Liver (tissue), 8 donors: ENCODE measurements at regions not wholly inside any gene's neighbourhood (a gene's known extent, or its start where the extent isn't known, plus 50 kb on each side); places are given as distances from the start of the nearest gene placed in this dataset.

Experiments
- DNase-seq: peaks from one replicate; pipeline ENCODE4 v3.0.0-alpha.2; 2017; ENCODE audit warnings: low spot score
- H3K27ac ChIP-seq, 2 donors: one replicate each; pipeline ENCODE4 v1.7.0; 2013; ENCODE audit warnings: inconsistent platforms in 2 of 2, low read length in 2 of 2, control low read depth in 1 of 2, low read depth in 1 of 2, mild to moderate bottlenecking in 1 of 2
- H3K27me3 ChIP-seq, 4 donors: one replicate each; pipeline versions ENCODE4 v1.6.1 to v1.7.0; 2013; ENCODE audit warnings: low read length in 3 of 4, inconsistent platforms in 1 of 4, mild to moderate bottlenecking in 1 of 4, moderate library complexity in 1 of 4; ENCODE audit not compliant: control insufficient read depth in 4 of 4, insufficient read depth in 4 of 4
- H3K36me3 ChIP-seq, 4 donors: one replicate each; pipeline versions ENCODE4 v1.6.1 to v1.7.0; 2013; ENCODE audit warnings: low read length in 3 of 4, mild to moderate bottlenecking in 3 of 4, low read depth in 1 of 4, moderate library complexity in 1 of 4; ENCODE audit not compliant: control insufficient read depth in 4 of 4, insufficient read depth in 3 of 4
- H3K4me1 ChIP-seq, 4 donors: one replicate each; pipeline versions ENCODE4 v1.6.1 to v1.7.0; 2013; ENCODE audit warnings: low read length in 3 of 4, mild to moderate bottlenecking in 3 of 4, moderate library complexity in 1 of 4; ENCODE audit not compliant: control insufficient read depth in 4 of 4, insufficient read depth in 4 of 4
- H3K4me3 ChIP-seq, 3 donors: one replicate each; pipeline versions ENCODE4 v1.6.1 to v1.7.0; 2013; ENCODE audit warnings: low read length in 3 of 3, control low read depth in 1 of 3, low read depth in 1 of 3, mild to moderate bottlenecking in 1 of 3
- H3K9ac ChIP-seq, 2 donors: one replicate each; pipeline ENCODE4 v1.7.0; 2013; ENCODE audit warnings: low read length in 2 of 2, mild to moderate bottlenecking in 2 of 2, moderate library complexity in 2 of 2, control low read depth in 1 of 2, low read depth in 1 of 2
- H3K9me3 ChIP-seq, 4 donors: one replicate each; pipeline versions ENCODE4 v1.6.1 to v1.7.0; 2013; ENCODE audit warnings: low read length in 3 of 4; ENCODE audit not compliant: control insufficient read depth in 4 of 4
- EGR1 ChIP-seq, 2 donors: IDR thresholded peaks; 2 replicates each; pipeline ENCODE4 v1.6.1; 2016 to 2018; ENCODE audit warnings: antibody characterized with exemption in 2 of 2, low read depth in 2 of 2
- FOXA1 ChIP-seq: IDR thresholded peaks from 2 replicates; pipeline ENCODE4 v1.6.1; 2016; ENCODE audit warnings: antibody characterized with exemption
- FOXA2 ChIP-seq: IDR thresholded peaks from 2 replicates; pipeline ENCODE4 v1.6.1; 2016; ENCODE audit warnings: antibody characterized with exemption
- GABPA ChIP-seq, 2 donors: IDR thresholded peaks in 1 of 2; conservative IDR thresholded peaks in 1 of 2; 2 replicates each; pipeline ENCODE4 v1.6.1; 2016; ENCODE audit warnings: antibody characterized with exemption in 2 of 2, mild to moderate bottlenecking in 1 of 2, moderate library complexity in 1 of 2
- HNF4A ChIP-seq, 2 donors: conservative IDR thresholded peaks; 2 replicates each; pipeline ENCODE4 v1.6.1; 2016; ENCODE audit warnings: antibody characterized with exemption in 2 of 2, mild to moderate bottlenecking in 2 of 2
- HNF4G ChIP-seq: IDR thresholded peaks from 2 replicates; pipeline ENCODE4 v1.6.1; 2016; ENCODE audit warnings: antibody characterized with exemption
- JUND ChIP-seq, 2 donors: IDR thresholded peaks; 2 replicates each; pipeline ENCODE4 v1.6.1; 2016; ENCODE audit warnings: antibody characterized with exemption in 2 of 2
- NR2F2 ChIP-seq: IDR thresholded peaks from 2 replicates; pipeline ENCODE4 v1.6.1; 2016; ENCODE audit warnings: antibody characterized with exemption
- RAD21 ChIP-seq, 2 donors: IDR thresholded peaks; 2 replicates each; pipeline ENCODE4 v1.6.1; 2016; ENCODE audit warnings: antibody characterized with exemption in 2 of 2, mild to moderate bottlenecking in 2 of 2
- RXRA ChIP-seq, 2 donors: IDR thresholded peaks; 2 replicates each; pipeline ENCODE4 v1.6.1; 2017 to 2018; ENCODE audit warnings: antibody characterized with exemption in 2 of 2, mild to moderate bottlenecking in 1 of 2
- SP1 ChIP-seq: IDR thresholded peaks from 2 replicates; pipeline ENCODE4 v1.6.1; 2018; ENCODE audit warnings: antibody characterized with exemption, mild to moderate bottlenecking
- YY1 ChIP-seq: IDR thresholded peaks from 2 replicates; pipeline ENCODE4 v1.6.1; 2016; ENCODE audit warnings: antibody characterized with exemption, mild to moderate bottlenecking
- WGBS: extraction: QIAGEN DNeasy Blood & Tissue Kit; methylation state at CpG from one replicate; pipeline ENCODE4 v1.1.7; 2013; 5-methylcytosine and 5-hydroxymethylcytosine counted together
- TF ChIP-seq, protein P1 (sequence below): IDR thresholded peaks from 2 replicates; pipeline ENCODE4 v1.6.1; 2016; ENCODE audit warnings: antibody characterized with exemption
- TF ChIP-seq, protein P2 (sequence below): IDR thresholded peaks from 2 replicates; pipeline ENCODE4 v1.6.1; 2016; ENCODE audit warnings: antibody characterized with exemption
- TF ChIP-seq, protein P3 (sequence below): fragments of 150-350 bp; IDR thresholded peaks from 2 replicates; pipeline ENCODE4 v1.5.1; 2017; ENCODE audit warnings: improper control_type of control experiment, low read depth, low read length; ENCODE audit not compliant: missing input control
- TF ChIP-seq, protein P4 (sequence below): IDR thresholded peaks from 2 replicates; pipeline ENCODE4 v1.6.1; 2016; ENCODE audit warnings: antibody characterized with exemption, mild to moderate bottlenecking
- donor health status: healthy.
- donor health status: healthy.
- donor health status: healthy.
- donor health status: healthy.
- donor health status: healthy.

DNA sequence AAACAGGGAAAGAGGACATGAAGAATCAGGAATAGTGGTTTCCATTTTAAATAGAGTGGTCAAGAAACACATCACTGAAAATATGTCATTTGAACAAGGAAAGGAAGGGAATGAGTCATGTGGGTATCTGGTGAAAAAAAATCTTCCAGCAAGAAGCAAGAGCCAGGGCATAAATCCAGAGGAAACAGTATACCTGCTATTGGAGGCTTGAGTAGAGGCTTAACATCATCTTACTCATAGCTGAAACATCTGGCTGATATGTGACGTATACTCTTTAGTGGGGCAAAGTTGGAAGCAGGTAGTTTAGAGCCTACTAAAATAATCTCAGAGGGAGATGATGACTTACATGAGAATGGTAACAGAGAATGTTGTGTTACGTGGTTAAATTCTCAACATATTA lies 517.2 kb downstream of the CAAP1 start (continued):
- TF ChIP-seq, protein P1, sequence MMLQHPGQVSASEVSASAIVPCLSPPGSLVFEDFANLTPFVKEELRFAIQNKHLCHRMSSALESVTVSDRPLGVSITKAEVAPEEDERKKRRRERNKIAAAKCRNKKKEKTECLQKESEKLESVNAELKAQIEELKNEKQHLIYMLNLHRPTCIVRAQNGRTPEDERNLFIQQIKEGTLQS = no peak
- no peak for TF ChIP-seq NR2F2
- TF ChIP-seq HNF4G = no peak
- no peak for TF ChIP-seq SP1
- TF ChIP-seq YY1 = no peak

DNA sequence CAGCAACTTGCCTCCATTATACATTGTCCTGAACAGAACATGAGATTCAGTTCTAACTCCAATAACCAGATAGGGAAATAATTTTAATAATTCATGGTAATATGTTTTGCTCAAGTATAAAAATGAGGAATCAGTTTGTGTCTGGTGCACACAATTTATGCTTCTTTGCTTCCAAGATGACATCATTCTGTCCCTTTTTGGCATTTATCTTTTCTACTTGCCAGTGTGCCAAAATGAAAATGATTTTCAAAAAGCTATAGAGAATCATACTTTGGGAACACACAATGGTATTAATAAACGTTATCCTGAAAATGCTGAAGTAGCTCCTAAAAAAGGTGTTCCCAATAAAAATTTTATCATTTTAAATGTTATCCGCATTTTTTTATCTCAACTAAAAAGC lies 519.0 kb downstream of the CAAP1 start:
- Histone ChIP-seq H3K4me3 (no peak overlapping the region), H3K9ac (no peak overlapping the region), H3K27ac (no peak overlapping the region), H3K4me1 (no peaks in the 10 kb centered on the region), H3K36me3 (no peaks in the 10 kb centered on the region), H3K27me3 (no peaks in the 10 kb centered on the region), H3K9me3 (no peaks in the 10 kb centered on the region)
- 72% methylated on average over 2 of the region's 2 CpGs for WGBS
- TF ChIP-seq YY1 (no peak), JUND (IDR thresholded peaks at IDR 0.05) (no peak), HNF4A (conservative IDR thresholded peaks at IDR 0.05) (no peak), SP1 (no peak), FOXA2 (no peak), RXRA (IDR thresholded peaks at IDR 0.05) (no peak), RAD21 (IDR thresholded peaks at IDR 0.05) (no peak), EGR1 (IDR thresholded peaks at IDR 0.05; ENCODE audit: low read depth in 2 of 2) (no peak), HNF4G (no peak), GABPA (IDR thresholded peaks at IDR 0.05 in 1 of 2, conservative IDR thresholded peaks at IDR 0.05 in 1 of 2) (no peak), NR2F2 (no peak), FOXA1 (no peak)
- TF ChIP-seq, protein P2, sequence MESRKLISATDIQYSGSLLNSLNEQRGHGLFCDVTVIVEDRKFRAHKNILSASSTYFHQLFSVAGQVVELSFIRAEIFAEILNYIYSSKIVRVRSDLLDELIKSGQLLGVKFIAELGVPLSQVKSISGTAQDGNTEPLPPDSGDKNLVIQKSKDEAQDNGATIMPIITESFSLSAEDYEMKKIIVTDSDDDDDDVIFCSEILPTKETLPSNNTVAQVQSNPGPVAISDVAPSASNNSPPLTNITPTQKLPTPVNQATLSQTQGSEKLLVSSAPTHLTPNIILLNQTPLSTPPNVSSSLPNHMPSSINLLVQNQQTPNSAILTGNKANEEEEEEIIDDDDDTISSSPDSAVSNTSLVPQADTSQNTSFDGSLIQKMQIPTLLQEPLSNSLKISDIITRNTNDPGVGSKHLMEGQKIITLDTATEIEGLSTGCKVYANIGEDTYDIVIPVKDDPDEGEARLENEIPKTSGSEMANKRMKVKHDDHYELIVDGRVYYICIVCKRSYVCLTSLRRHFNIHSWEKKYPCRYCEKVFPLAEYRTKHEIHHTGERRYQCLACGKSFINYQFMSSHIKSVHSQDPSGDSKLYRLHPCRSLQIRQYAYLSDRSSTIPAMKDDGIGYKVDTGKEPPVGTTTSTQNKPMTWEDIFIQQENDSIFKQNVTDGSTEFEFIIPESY = no peak
- TF ChIP-seq, protein P1 = no peak
- TF ChIP-seq, protein P3, sequence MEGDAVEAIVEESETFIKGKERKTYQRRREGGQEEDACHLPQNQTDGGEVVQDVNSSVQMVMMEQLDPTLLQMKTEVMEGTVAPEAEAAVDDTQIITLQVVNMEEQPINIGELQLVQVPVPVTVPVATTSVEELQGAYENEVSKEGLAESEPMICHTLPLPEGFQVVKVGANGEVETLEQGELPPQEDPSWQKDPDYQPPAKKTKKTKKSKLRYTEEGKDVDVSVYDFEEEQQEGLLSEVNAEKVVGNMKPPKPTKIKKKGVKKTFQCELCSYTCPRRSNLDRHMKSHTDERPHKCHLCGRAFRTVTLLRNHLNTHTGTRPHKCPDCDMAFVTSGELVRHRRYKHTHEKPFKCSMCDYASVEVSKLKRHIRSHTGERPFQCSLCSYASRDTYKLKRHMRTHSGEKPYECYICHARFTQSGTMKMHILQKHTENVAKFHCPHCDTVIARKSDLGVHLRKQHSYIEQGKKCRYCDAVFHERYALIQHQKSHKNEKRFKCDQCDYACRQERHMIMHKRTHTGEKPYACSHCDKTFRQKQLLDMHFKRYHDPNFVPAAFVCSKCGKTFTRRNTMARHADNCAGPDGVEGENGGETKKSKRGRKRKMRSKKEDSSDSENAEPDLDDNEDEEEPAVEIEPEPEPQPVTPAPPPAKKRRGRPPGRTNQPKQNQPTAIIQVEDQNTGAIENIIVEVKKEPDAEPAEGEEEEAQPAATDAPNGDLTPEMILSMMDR = no peak
- DNase-seq = no peak

DNA sequence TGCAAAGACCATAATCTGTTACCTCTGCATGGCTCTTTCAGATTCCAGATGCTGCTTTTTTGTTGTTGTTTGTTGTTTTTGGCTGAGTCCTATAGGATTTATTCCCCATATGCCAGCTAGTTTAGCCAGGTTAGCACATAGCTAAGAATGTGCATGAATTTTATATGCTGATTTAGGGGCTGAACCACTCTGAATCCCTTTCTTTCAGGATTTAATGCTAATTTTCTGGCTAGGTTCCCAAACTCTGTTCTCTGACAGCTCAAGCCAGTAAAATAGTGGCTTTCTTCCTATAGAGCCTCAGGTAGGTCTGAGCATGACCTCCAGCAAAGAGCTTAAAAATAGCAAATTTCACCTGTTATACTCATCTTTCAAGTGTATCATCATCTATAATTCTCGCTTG lies 521.4 kb downstream of the CAAP1 start:
- WGBS = 68% methylated on average over 1 of the region's 1 CpG
- H3K9ac ChIP-seq = no peak overlapping the region
- no peak for DNase-seq
- no peaks in the 10 kb centered on the region for H3K36me3 ChIP-seq
- H3K4me3 ChIP-seq = no peak overlapping the region
- H3K27ac ChIP-seq = no peak overlapping the region
- TF ChIP-seq EGR1 (IDR thresholded peaks at IDR 0.05; ENCODE audit: low read depth in 2 of 2) (no peak), JUND (IDR thresholded peaks at IDR 0.05) (no peak), RXRA (IDR thresholded peaks at IDR 0.05) (no peak), GABPA (IDR thresholded peaks at IDR 0.05 in 1 of 2, conservative IDR thresholded peaks at IDR 0.05 in 1 of 2) (no peak), FOXA1 (no peak), YY1 (no peak), RAD21 (IDR thresholded peaks at IDR 0.05) (no peak), HNF4A (conservative IDR thresholded peaks at IDR 0.05) (no peak)
- TF ChIP-seq, protein P4, sequence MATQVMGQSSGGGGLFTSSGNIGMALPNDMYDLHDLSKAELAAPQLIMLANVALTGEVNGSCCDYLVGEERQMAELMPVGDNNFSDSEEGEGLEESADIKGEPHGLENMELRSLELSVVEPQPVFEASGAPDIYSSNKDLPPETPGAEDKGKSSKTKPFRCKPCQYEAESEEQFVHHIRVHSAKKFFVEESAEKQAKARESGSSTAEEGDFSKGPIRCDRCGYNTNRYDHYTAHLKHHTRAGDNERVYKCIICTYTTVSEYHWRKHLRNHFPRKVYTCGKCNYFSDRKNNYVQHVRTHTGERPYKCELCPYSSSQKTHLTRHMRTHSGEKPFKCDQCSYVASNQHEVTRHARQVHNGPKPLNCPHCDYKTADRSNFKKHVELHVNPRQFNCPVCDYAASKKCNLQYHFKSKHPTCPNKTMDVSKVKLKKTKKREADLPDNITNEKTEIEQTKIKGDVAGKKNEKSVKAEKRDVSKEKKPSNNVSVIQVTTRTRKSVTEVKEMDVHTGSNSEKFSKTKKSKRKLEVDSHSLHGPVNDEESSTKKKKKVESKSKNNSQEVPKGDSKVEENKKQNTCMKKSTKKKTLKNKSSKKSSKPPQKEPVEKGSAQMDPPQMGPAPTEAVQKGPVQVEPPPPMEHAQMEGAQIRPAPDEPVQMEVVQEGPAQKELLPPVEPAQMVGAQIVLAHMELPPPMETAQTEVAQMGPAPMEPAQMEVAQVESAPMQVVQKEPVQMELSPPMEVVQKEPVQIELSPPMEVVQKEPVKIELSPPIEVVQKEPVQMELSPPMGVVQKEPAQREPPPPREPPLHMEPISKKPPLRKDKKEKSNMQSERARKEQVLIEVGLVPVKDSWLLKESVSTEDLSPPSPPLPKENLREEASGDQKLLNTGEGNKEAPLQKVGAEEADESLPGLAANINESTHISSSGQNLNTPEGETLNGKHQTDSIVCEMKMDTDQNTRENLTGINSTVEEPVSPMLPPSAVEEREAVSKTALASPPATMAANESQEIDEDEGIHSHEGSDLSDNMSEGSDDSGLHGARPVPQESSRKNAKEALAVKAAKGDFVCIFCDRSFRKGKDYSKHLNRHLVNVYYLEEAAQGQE = no peak
- TF ChIP-seq, protein P2 = no peak
- no peaks in the 10 kb centered on the region for H3K4me1 ChIP-seq
- H3K9me3 ChIP-seq = no peaks in the 10 kb centered on the region
- no peaks in the 10 kb centered on the region for H3K27me3 ChIP-seq
